SU-DHL-6 (cell line): ENCODE measurements at regions not wholly inside any gene's neighbourhood (a gene's known extent, or its start where the extent isn't known, plus 50 kb on each side); places are given as distances from the start of the nearest gene placed in this dataset.

Experiments used
- CTCF ChIP-seq: fragments of 200-600 bp; sonication (generic); IDR thresholded peaks from one replicate; pipeline ENCODE4 v1.5.1; 2017; ENCODE audit warnings: antibody characterized with exemption, mild to moderate bottlenecking, low read length, moderate library complexity; ENCODE audit not compliant: insufficient read depth, poor library complexity, severe bottlenecking
- EZH2phosphoT487 ChIP-seq: fragments of 200-600 bp; sonication (generic), shearing (Covaris generic); conservative IDR thresholded peaks from 2 replicates; pipeline ENCODE4 v1.6.1; 2018; ENCODE audit warnings: mild to moderate bottlenecking, antibody characterized with exemption, low read length, moderate library complexity, mixed read lengths

DNA sequence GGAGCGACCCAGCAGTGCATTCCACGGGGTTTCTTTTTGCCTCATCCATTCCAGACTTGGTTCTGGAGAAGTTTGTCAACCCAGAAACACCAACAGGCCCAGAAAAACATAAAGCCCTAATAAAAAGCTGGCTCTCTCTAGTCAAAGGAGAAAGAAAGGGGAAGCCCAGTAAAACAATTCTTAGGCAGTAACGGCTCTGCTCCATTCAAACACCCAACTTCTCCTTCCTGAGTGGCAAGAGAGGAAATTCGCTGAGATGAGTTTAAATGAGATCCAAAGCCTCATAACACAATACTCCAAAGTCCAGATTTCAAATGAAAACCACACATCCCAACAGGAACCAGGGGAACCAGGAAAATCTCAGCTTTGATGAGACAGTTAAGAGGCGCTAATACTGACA lies 179.9 kb downstream of the RPIA start:
- no peak for TF ChIP-seq CTCF
- no peak for TF ChIP-seq EZH2phosphoT487
